BE2C (cell line): ENCODE measurements at regions not wholly inside any gene's neighbourhood (a gene's known extent, or its start where the extent isn't known, plus 50 kb on each side); places are given as distances from the start of the nearest gene placed in this dataset.

Experiments
- DNase-seq: peaks from one replicate; pipeline ENCODE4 v3.0.0-alpha.2; 2020
- H3K27me3 ChIP-seq: fragments of 250-450 bp; sonication (Bioruptor Pico); 2 replicates; pipeline ENCODE4 v1.5.1; 2020; ENCODE audit warnings: mild to moderate bottlenecking
- H3K36me3 ChIP-seq: fragments of 250-450 bp; sonication (Bioruptor Pico); 2 replicates; pipeline ENCODE4 v1.5.1; 2020; ENCODE audit warnings: mild to moderate bottlenecking
- H3K4me1 ChIP-seq: fragments of 250-450 bp; sonication (Bioruptor Pico); 2 replicates; pipeline ENCODE4 v1.5.1; 2020
- H3K4me3 ChIP-seq: 2 replicates; pipeline ENCODE4 v1.5.1; 2011; ENCODE audit warnings: low read depth, low read length
- H3K9me3 ChIP-seq: fragments of 250-450 bp; sonication (Bioruptor Pico); 2 replicates; pipeline ENCODE4 v1.5.1; 2020
- CTCF ChIP-seq: IDR thresholded peaks from 2 replicates; pipeline ENCODE4 v1.5.1; 2012; ENCODE audit warnings: mild to moderate bottlenecking, low read depth, low read length

- Histone ChIP-seq H3K4me1 (peaks cover 16% of the 10 kb centered on the region; the same call in 1 of the 2 replicates), H3K36me3 (no peaks in the 10 kb centered on the region), H3K4me3 (no peak overlapping the region), H3K27me3 (no peaks in the 10 kb centered on the region), H3K9me3 (no peaks in the 10 kb centered on the region)
- DNase-seq: no peak
- no peak for TF ChIP-seq CTCF
These were observed 58.3 kb upstream of the LYST start for GRCh38 chr1:235925016-235925415.

- Histone ChIP-seq H3K36me3 (no peaks in the 10 kb centered on the region), H3K4me1 (peaks cover 24% of the 10 kb centered on the region), H3K9me3 (no peaks in the 10 kb centered on the region)
These were observed 56.8 kb upstream of the LYST start for GRCh38 chr1:235923466-235924021.

GRCh38 chr1:235920596-235921375 lies 54.1 kb upstream of the LYST start:
- Histone ChIP-seq H3K9me3 (no peaks in the 10 kb centered on the region), H3K4me3 (no peak overlapping the region), H3K4me1 (peaks cover 35% of the 10 kb centered on the region), H3K36me3 (no peaks in the 10 kb centered on the region), H3K27me3 (no peaks in the 10 kb centered on the region)
- DNase-seq: peak; percentile 68
- TF ChIP-seq CTCF: no peak

More at GRCh38 chr1:235923466-235924021, 56.8 kb upstream of the LYST start:
- H3K27me3 ChIP-seq: no peaks in the 10 kb centered on the region
- TF ChIP-seq CTCF: no peak
- no peak for DNase-seq
- no peak overlapping the region for H3K4me3 ChIP-seq

- no peak for TF ChIP-seq CTCF
- no peaks in the 10 kb centered on the region for H3K9me3 ChIP-seq
- no peaks in the 10 kb centered on the region for H3K27me3 ChIP-seq
- no peak overlapping the region for H3K4me3 ChIP-seq
- H3K4me1 ChIP-seq: peaks cover 35% of the 10 kb centered on the region
- H3K36me3 ChIP-seq: no peaks in the 10 kb centered on the region
- peak; percentile 55 for DNase-seq
These were observed 53.2 kb upstream of the LYST start for GRCh38 chr1:235919833-235920441.

- Histone ChIP-seq H3K9me3 (no peaks in the 10 kb centered on the region), H3K36me3 (no peaks in the 10 kb centered on the region), H3K4me1 (peaks cover 35% of the 10 kb centered on the region), H3K4me3 (no peak overlapping the region), H3K27me3 (no peaks in the 10 kb centered on the region)
- no peak for DNase-seq
- no peak for TF ChIP-seq CTCF
These were observed 52.6 kb upstream of the LYST start for GRCh38 chr1:235919127-235919832.
